CD4-positive, alpha-beta T cell treated with Interleukin-15 for 1 hour (primary cell): ENCODE measurements at regions not wholly inside any gene's neighbourhood (a gene's known extent, or its start where the extent isn't known, plus 50 kb on each side); places are given as distances from the start of the nearest gene placed in this dataset.

Source experiments
- DNase-seq: peaks from one replicate; pipeline ENCODE4 v3.0.0-alpha.2; 2020

DNA sequence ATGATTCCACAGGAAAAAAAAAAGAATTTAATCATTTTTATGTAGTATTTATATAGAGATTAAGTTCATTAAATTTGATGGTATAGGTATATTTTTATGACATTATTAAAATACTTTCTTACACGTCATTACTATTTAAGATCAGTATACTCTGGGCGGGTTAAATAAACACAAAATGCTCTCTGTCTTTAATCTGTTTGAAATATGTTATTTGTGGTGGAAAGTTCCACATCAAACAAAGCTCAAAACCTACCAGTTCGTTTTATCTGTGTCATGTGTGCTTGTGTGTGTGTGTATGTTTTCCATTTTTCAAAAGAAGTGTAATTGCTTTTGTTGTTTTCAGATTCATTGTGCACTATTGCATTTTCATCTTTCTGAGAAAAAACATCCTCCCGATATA, 488.5 kb downstream of the ANKRD7 start:
- no peak for DNase-seq

DNA sequence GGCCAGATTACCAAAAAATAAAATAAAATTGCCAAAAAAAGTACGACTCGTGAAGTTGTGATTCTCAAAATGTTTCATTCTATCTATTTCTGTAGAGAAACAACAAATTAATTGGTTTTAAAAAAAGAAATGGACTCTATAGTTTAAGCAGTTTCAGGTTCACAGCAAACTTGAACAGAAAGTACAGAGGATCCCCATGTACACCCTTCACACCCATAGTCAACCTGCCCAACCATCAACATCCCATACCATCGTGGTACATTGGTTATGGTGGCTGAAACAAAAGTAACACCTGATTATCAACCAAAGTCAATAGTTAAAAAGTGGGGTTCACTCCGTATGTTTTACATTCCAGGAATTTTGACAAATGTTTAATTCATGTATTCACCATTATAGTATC, 496.1 kb downstream of the ANKRD7 start:
- no peak for DNase-seq

DNA sequence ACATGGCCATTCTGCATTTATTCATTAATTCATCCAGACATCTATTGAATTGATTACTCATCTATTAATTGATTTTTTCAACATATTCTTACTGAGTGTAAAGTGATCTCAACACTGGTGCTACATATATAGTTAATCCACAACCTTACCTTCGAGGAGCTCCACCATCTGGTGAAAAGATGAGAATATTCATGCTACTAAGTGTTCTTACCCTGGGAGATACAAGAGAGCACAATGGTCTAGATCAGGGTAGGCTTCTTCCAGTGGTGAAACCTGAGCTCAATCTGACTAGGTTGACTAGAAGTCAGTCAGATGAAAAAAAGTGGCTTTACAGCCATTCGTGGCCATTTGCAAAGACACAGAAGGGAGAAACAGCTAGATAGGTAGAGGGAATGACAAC, 507.4 kb downstream of the ANKRD7 start:
- DNase-seq = no peak

DNA sequence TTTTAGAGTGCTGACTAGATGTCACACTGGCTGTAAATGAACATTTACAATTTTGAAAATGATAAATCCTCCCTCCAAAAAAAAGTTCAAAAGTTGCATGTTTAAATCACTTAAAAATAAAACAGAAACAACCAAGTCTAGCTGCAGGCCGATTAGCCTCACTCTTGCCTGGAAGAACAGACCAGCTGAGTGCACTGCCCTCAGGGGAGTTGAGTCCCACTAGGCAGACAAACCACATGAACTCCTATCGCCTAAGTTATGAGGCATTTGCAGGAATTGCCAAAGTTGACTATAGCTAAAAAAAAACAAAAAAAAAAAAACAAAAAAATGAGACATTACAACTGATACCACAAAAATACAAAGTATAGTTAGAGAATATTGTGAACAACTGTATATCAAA, 510.0 kb downstream of the ANKRD7 start:
- no peak for DNase-seq

DNA sequence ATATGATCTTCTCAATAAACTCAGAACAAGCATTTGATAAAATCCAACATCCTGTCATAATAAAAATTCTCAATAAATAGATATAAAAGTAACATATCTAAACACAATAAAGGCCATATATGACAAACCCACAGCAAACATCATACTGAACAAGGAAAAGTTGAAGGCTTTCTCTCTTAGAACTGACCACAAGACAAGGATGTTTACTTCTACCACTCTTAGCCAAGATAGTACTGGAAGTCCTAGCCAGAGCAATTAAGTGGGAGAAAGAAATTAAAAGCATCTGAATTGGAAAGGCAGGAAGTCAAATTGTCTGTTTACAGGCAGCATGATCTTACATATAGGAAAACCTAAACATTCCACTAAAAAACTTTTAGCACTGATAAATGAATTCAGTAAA, 510.9 kb downstream of the ANKRD7 start:
- no peak for DNase-seq

DNA sequence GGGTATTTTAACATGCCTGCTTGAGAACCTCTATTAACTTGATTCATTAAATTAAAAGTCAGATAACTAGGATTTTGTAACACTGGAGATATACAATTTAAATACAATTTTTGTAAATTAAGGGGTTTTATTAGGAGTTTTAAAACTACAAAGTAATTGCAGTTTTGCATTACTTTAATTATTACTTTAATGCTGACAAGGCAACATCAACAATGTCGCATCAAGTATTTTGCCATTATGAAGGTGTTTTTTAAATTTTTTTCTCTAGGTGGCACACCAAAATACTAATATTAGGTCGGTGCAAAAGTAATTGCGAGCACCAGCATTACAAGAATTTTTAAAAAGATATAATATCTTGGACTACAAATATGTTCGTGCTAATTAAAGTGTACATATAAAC, 513.4 kb downstream of the ANKRD7 start:
- no peak for DNase-seq

DNA sequence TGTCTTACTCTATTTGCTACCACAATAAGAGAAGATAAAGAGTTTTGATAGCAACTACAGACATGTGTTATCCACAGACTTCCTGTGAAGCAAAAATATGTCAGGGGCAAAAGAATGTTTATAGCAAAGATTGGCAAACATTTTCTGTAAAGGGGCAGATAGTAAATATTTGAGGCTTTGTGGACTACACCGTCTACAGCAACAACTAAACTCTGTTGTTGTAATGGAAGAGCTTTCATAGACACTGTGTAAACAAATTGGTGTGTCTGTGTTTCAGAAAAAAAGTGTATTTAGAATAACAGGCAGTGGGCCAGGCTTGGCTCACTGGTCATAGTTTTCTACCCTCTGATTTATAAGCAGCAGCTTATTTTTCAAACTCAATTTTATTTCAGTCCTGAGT, 521.4 kb downstream of the ANKRD7 start:
- no peak for DNase-seq

DNA sequence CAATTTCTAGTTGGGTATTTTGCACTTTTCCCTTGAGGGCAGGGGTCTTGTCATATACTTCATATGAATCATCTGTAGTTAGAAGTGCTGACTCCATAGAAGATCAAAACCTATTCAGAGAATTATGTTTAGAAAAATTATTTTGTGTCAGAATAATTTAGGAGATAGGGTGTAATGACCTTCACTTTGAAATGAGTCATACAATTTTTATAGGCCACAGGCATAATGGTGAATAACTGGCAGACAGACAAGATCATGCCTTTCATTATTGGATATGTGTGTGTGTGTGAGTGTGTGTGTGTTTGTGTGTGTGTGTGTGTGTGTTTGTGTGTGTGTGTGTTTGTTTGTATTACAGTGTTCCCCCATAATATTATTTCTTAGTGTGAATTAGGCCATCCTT, 523.0 kb downstream of the ANKRD7 start:
- DNase-seq = no peak

DNA sequence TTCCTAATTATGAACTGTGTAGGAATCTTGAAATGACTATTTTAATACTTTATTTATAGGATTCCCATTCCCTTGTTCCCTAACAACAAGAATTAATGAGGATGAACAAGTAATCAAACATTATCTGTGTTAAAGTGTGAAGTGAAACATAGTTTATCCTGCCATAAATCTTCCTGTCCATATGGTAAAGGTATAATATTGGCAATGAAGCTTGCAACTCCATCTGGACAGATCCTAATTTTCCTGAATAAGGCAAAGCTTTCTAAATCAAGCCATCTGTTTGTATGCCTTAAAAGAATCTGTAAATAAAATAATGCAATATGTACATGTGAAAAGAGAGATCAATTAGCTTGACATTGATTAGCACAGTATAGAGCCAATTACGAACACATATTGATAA, 529.0 kb downstream of the ANKRD7 start:
- DNase-seq = no peak

DNA sequence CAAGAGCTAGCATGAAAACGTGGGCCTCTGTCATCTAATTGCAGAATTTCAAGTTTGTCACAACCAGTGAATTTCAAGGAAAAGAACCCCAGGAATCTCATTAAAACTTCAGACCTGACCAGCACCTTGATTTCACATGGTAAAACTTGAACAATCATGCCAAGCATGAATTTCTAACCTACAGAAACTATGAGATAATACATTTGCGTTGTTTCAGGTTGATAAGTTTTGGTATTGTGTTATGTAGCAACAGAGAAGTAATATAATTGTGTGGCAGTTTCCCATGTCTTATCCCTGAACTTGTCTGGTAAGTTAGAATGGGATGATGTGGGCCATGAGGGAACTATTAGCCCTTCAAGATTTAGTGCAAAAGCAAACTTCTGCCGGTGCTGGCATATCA, 530.1 kb downstream of the ANKRD7 start:
- DNase-seq = no peak

DNA sequence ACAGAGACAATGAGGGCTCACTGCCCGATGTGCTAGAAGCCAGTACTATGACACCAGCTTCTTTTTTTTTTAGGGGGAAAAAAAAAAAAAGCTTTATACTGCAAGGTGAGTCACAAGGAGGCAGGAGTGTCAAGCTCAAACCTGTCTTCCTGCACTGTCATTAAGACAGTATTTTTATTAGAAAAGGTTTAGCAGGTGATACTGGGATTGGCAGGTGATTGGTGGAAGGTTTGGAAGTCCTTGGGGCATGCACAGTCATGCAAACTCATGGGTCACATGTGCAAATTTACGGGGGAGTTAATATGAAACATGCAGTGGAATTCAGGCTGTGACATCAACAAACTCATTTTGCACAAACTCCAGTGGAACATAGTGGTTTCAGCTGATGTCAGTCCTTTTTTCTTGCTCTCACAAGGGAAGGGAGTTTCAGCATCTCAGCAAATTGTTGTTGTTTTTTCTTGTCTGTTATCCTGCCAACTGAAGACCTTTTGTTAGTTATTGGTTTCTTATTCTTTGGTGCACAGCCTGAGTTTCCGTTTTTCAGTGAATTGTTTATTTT, 530.6 kb downstream of the ANKRD7 start:
- no peak for DNase-seq

DNA sequence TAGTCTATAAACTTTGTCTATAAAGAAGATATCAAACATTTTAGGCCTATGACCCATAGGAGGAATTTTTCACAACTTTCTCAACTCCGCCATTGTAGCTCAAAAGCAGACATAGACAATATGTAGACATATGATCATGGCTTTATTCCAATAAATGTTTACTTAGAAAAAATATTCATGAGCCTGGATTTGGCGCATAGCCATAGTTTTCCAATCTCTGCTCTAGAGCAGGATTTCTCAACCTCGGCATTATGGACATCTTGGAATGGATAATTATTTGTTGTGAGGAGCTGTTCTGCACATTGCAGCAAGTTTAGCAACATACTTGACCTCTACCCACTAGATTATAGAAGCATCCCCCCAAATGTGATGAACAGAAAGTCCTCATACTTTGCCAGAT, 532.6 kb downstream of the ANKRD7 start:
- DNase-seq = no peak

DNA sequence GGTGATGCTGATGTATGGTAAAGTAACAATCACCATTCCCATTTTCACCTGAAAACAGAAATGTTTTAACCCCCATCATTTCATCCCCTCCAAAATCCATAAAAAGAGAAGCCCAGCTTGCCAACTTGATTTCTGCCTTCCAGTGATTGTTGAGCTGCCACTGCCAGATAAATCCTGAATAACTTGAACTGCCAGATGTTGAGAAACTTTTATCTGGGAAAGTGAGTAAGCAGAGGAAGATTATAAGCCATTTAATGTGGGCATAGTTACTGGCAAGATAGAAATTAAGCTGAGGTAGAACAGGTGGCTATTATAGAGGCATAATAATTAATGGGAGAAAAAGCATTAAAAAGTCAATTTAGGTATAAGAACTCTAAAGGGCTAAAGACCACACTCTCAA, 534.1 kb downstream of the ANKRD7 start:
- DNase-seq = no peak

DNA sequence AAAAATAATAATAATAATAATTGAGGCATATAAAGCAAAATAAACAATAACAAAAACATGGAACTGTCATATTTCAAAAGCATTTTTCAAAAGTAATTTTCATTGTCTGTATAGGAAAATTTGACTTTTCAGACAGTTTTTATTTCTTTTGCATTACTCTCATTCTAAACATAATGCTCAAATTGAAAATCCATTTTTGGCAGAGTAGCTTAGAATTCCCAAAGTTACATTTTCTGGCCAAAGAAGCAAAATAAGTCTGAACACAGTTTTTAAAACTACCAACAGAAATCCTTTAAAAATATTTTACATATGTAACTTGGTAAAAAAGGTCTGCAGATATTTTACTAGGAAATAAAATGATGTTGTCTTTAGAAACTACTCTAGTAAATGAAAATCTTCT, 535.4 kb downstream of the ANKRD7 start:
- DNase-seq = no peak

DNA sequence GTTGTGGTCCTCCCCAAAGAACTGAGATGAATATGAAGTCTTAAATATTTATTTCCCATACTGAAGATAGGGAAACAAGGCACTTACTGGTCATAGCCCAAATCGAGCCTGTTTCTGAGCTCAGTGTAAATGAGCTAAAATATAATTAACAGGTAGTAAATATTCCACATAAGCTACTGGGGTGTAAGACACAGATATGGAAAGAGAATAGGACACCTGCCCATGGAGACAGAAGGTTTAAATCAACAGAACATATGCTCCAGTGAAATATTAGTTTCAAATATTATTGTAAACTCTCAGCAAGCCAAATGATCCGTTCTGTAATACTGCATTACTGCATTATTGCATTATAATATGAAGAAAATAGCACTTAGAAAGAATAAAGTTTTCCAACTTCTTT, 537.9 kb downstream of the ANKRD7 start:
- no peak for DNase-seq

DNA sequence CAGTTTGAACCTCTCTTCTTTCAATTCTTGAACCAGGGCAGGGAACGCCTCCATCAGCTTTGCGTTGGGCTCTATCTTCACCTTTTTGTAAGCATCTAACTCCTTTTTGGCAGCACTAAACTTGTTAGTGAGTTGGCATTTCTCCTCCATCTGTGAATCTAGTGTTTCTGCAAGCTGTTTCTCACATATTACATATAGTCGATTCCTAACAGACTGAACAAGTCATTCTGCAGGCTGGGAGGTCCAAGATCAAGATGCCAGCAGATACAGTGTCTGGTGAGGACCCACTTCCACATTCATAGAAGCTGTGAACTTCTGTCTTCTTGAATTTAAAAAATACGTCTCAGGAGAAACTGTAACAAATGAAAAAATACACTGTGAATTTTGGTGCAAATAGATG, 539.7 kb downstream of the ANKRD7 start:
- no peak for DNase-seq

DNA sequence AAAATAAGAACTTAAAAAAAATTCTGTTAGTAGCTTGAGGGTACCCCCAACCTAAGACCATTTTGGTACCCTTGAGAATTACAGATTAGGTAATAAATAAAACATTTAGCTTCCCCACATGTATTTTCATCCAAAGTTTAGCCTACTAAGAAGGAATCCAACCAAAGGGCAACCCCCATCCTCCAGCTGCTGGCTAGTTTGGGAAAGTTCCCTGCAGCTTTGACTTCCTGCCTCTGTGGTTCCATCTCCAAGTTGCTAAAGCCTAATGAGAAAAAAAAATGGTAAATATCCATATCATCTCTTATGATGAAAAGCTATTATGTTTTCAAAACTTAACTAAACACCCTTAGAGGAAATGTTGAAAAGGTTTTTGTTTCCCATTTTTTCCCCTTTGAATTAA, 547.2 kb downstream of the ANKRD7 start:
- no peak for DNase-seq

DNA sequence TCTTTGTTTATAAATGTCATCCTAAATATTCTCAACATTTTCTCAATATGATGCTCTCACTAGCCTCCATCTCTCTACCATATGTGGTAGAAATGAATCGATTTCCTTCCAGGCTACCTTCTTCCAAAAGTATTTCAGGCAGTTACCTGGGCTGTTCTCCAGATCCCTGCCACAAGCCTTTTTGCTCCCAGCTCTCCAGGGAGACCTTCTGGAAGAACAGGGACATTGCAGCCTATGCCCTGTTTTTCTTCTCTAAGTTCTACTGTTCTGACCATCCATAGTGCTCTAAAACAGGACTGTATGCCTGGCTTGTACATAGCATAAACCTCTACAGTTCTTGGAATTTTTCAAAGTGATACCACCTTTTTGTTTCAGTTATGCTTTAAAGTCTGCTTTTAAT, 552.8 kb downstream of the ANKRD7 start:
- DNase-seq = no peak

DNA sequence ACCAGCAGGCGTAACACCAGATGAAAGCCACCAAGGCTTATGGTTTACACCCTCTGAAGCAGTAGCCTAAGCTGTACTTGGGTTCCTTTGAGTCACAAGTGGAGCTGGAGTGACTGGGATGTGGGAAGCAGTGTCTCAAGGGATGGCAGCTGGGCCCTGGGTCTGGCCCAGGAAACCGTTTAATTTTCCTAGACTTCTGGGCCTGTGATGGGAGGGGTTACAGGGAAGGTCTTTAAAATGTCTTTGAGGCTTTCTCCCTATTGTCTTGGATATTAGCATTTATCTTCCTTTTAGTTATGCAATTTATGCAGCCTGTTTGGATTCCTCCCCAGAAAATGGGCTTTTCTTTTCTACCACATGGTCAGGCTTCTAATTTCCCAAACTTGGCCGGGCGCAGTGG, 568.2 kb downstream of the ANKRD7 start:
- no peak for DNase-seq

DNA sequence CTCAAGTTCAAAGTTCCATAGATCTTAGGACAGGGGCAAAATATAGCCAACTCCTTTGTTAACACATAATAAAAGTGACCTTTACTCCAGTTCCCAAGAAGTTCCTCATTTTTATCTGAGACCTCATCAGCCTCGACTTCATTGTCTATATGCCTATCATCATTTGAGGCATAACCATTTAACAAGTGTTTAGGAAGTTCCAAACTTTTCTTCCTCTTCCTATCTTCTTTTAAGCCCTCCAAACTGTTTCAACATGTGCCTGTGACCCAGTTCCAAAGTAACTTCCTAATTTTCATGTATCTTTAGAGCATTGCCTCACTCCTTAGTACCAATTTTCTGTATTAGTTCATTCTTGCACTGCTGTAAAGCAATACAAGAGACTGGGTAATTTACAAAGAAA, 569.1 kb downstream of the ANKRD7 start:
- no peak for DNase-seq

DNA sequence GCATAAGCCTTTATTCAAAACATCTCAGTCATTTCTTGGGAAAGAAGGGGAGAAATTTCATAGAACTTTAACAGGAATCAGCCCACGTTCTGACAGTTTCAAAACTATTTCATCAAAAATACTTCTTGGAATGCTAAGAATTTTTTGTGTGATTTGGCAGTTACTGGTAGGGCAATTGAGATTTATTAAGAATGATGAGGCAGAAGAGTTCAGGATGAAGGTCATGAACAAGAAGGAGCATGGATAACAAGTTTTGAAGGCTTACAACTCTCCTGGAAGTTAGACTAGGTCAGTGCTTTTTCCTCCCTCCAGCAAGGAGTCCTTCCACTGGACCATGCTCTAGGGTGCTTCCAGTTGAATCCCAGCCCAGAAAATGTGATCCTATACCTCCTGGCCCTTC, 569.9 kb downstream of the ANKRD7 start:
- DNase-seq = no peak

DNA sequence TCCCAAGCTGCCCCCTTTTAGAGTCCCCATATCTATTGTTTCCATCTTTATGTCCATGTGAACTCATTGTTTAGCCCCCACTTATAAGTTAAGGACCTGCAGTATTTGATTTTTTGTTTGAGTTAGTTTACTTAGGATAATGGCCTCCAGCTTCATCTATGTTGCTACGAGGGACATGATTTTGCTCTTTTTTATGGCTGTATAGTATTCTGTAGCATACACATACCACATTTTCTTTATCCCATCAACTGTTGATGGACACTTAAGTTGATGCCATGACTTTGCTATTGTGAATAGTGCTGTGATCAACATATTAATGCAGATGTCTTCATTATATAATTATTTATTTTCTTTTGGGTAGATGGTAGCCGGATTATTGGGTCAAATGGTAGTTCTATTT, 576.9 kb downstream of the ANKRD7 start:
- no peak for DNase-seq

DNA sequence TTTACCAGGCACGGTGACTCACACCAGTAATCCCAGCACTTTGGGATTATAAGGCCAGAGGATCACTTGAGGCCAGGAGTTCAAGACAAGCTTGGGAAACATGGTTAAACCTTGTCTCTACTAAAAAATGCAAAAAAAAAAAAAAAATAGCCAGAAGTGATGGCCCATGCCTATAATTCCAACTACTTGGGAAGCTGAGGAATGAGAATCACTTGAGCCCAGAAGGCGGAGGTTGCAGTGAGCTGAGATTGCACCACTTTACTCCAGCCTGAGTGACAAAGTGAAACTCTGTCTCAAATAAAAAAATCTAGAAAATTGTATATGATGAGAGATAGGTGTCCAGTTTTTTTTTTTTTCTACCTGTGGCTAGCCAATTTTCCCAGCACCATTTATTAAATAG, 578.2 kb downstream of the ANKRD7 start:
- no peak for DNase-seq

DNA sequence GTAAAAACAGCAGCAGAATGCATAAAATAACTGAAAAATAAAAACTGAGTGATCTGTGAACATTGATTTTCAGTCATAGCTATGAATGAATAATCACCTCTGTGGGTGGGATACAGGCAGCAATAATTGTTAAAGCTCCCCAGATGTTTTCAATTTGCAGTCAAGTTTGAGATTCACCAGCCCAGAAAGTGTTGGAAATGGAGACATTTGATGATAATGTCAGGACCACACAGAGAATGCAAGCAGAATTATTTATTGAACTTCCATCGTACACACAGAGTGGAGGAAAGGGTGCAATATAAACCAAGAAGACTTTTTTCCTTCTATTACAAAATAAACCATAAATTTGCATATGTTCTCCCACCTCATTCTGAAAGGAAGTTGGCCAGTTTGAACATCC, 601.7 kb downstream of the ANKRD7 start:
- DNase-seq = no peak

DNA sequence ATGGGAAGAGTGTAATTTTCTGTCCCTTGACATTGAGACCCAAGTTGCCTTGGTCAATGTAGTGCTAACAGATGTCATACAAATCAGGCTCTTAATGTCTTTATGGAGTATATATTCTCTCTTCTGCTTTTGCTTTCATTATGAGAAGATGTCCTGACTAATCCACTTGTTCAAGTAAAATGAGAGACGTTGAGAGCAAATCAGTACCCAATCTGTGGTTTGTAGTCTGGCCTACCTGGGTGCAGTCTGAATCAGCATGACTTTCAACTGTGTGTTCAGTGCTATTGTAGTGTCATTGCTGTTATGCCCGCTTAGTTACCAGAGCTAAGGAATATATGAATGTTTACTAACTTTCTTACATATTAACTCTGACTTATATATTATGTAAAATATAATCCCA, 612.4 kb downstream of the ANKRD7 start:
- no peak for DNase-seq

DNA sequence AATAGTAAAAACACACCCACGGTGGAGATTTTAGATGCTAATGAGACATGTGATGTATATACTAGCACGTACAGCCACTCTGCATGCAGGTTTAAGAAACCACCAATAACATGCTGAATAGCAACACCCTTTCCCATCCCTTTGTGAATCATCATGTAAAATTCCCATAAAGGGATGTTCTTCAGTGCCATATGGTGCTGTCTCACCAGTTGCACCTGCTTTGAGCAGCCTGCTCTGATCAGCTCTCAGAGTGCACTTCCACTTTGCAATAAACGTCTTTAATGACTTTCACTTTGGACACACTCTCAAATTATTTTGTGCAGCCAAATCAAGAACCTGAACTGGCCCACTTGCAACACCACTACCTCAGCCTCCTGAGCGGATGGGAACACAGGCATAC, 615.0 kb downstream of the ANKRD7 start:
- no peak for DNase-seq
